ENCODE measurements at regions not wholly inside any gene's neighbourhood (a gene's known extent, or its start where the extent isn't known, plus 50 kb on each side); places are given as distances from the start of the nearest gene placed in this dataset.

DNA sequence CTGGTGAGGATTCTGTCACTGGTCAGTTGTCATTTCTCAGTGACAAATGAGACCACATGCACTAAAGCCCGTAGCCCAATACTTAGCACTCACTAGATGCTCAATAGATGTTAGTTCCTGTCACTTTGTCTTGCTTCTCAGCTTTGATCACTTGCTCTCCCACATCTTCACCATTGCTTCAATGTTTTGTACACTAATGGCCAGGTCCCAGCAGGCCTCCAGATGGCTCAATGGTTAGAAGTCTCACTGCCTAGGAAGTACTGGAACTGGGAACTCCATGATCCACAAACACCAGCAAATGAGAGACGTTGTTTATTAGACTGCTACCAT is 502.8 kb upstream of the JARID2 start:
- TF ChIP-seq POLR2A (IDR thresholded peaks at IDR 0.05; ENCODE audit: low read length) (no peak), GATA1 (IDR thresholded peaks at IDR 0.05; ENCODE audit: low read depth, low read length) (no peak)

Data from erythroblast (primary cell).